GM12892 (cell line): ENCODE measurements at regions not wholly inside any gene's neighbourhood (a gene's known extent, or its start where the extent isn't known, plus 50 kb on each side); places are given as distances from the start of the nearest gene placed in this dataset.

Source experiments
- POLR2A ChIP-seq: IDR thresholded peaks from 2 replicates; pipeline ENCODE4 v1.6.1; 2011; ENCODE audit warnings: low read depth, low read length, control low read depth
- POLR2AphosphoS5 ChIP-seq: IDR thresholded peaks from 2 replicates; pipeline ENCODE4 v1.6.1; 2011; ENCODE audit warnings: low read depth, low read length, control low read depth
- TAF1 ChIP-seq: IDR thresholded peaks from 2 replicates; pipeline ENCODE4 v1.6.1; 2011; ENCODE audit warnings: low read depth, mild to moderate bottlenecking, control low read depth, low read length, borderline replicate concordance

DNA sequence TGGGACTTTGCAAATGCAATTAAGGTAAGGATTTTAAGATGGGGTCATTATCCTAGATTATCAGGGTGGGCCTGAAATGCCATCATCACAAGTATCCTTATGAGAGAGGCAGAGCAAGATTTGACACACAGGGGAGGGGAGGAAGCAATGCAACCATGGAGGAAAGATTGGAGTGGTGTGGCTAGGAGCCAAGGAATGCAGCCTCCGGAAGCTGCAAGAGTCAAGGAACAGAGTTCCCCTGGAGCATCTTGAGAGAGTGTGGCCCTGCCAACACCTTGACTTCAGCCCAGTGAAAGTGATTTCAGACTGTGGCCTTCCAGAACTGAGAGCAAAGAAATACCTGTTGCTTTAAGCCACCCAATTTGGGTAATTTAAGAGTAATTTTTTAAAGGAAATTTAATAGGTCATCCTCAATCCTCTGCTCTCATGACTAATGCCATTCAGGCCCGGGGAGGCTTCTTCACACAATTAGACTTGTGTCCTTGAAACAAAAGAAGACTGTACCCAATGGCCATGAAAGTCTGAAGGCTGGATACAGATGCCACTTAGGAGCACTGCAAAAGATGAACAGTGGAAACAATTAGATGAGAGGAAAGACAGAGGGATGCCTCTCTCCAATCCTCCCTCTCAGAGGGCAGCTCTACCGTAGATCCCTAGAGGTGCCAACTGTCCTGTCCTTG is 250.3 kb upstream of the ID2 start:
- TF ChIP-seq POLR2A (no peak), POLR2AphosphoS5 (no peak), TAF1 (no peak)
